OCI-LY1 (cell line): ENCODE measurements at regions not wholly inside any gene's neighbourhood (a gene's known extent, or its start where the extent isn't known, plus 50 kb on each side); places are given as distances from the start of the nearest gene placed in this dataset.

Experiments
- H2AFZ ChIP-seq: fragments of 200-600 bp; sonication (generic), shearing (Covaris generic); 2 replicates; pipeline ENCODE4 v1.6.0; 2014; ENCODE audit warnings: antibody characterized with exemption, mild to moderate bottlenecking, low read length
- H3F3A ChIP-seq: fragments of 200-600 bp; sonication (generic), shearing (Covaris generic); 2 replicates; pipeline ENCODE4 v1.6.0; 2014; ENCODE audit warnings: mild to moderate bottlenecking, antibody characterized with exemption, low read length, moderate library complexity; ENCODE audit not compliant: insufficient read depth
- H3K27ac ChIP-seq: fragments of 200-600 bp; sonication (generic); 2 replicates; pipeline ENCODE4 v1.5.1; 2014; ENCODE audit warnings: low read length, mixed run types, mild to moderate bottlenecking, low read depth; ENCODE audit not compliant: poor library complexity, severe bottlenecking
- H3K27me3 ChIP-seq: fragments of 200-600 bp; sonication (generic); 2 replicates; pipeline ENCODE4 v1.6.0; 2014; ENCODE audit warnings: antibody characterized with exemption, mild to moderate bottlenecking, low read length, moderate library complexity; ENCODE audit not compliant: insufficient read depth
- H3K36me3 ChIP-seq: fragments of 200-600 bp; sonication (generic); 2 replicates; pipeline ENCODE4 v1.6.1; 2014; ENCODE audit warnings: mild to moderate bottlenecking, antibody characterized with exemption, low read length, moderate library complexity, mixed read lengths; ENCODE audit not compliant: insufficient read depth
- H3K4me1 ChIP-seq: fragments of 200-600 bp; sonication (generic); 2 replicates; pipeline ENCODE4 v1.5.1; 2014; ENCODE audit warnings: mild to moderate bottlenecking, low read length, moderate library complexity; ENCODE audit not compliant: insufficient read depth, severe bottlenecking
- H3K4me2 ChIP-seq: fragments of 200-600 bp; sonication (generic), shearing (Covaris generic); 2 replicates; pipeline ENCODE4 v1.6.1; 2014; ENCODE audit warnings: low read length
- H3K4me3 ChIP-seq: fragments of 200-600 bp; sonication (generic); 2 replicates; pipeline ENCODE4 v1.5.1; 2014; ENCODE audit warnings: low read length, low read depth, mild to moderate bottlenecking, mixed read lengths; ENCODE audit not compliant: poor library complexity, severe bottlenecking
- H3K79me2 ChIP-seq: fragments of 200-600 bp; shearing (Covaris generic); 2 replicates; pipeline ENCODE4 v1.6.1; 2016; ENCODE audit warnings: mixed run types, low read length, mixed read lengths; ENCODE audit not compliant: insufficient read depth
- H3K9ac ChIP-seq: fragments of 200-600 bp; sonication (generic), shearing (Covaris generic); 2 replicates; pipeline ENCODE4 v1.6.1; 2014; ENCODE audit warnings: mild to moderate bottlenecking, low read length, mixed read lengths
- H3K9me2 ChIP-seq: fragments of 200-600 bp; sonication (generic), shearing (Covaris generic); 2 replicates; pipeline ENCODE4 v1.6.1; 2014; ENCODE audit warnings: low read depth, mild to moderate bottlenecking, low read length, mixed read lengths
- H3K9me3 ChIP-seq: fragments of 200-600 bp; shearing (Covaris generic); 2 replicates; pipeline ENCODE4 v1.6.1; 2014; ENCODE audit warnings: low read length, mixed read lengths
- H4K20me1 ChIP-seq: fragments of 200-600 bp; sonication (generic), shearing (Covaris generic); 2 replicates; pipeline ENCODE4 v1.6.0; 2016; ENCODE audit warnings: mild to moderate bottlenecking, low read length; ENCODE audit not compliant: insufficient read depth
- EZH2 ChIP-seq: fragments of 200-600 bp; sonication (generic), shearing (Covaris generic); IDR thresholded peaks from 2 replicates; pipeline ENCODE4 v1.8.0; 2017; ENCODE audit warnings: borderline replicate concordance, mixed run types, mild to moderate bottlenecking, antibody characterized with exemption, low read length, moderate library complexity, mixed read lengths
- TF ChIP-seq, protein P1 (sequence below): fragments of 200-600 bp; sonication (generic), shearing (Covaris generic); IDR thresholded peaks from 2 replicates; pipeline ENCODE4 v1.5.1; 2017; ENCODE audit warnings: mild to moderate bottlenecking, antibody characterized with exemption, low read length, moderate library complexity, mixed read lengths

- H4K20me1 ChIP-seq: no peaks in the 10 kb centered on the region
- no peak overlapping the region for H3K4me3 ChIP-seq
- peak overlapping the region; percentile 77 for H2AFZ ChIP-seq
- no peaks in the 10 kb centered on the region for H3K9me2 ChIP-seq
- H3K36me3 ChIP-seq: no peaks in the 10 kb centered on the region
- TF ChIP-seq EZH2: no peak
- TF ChIP-seq, protein P1, sequence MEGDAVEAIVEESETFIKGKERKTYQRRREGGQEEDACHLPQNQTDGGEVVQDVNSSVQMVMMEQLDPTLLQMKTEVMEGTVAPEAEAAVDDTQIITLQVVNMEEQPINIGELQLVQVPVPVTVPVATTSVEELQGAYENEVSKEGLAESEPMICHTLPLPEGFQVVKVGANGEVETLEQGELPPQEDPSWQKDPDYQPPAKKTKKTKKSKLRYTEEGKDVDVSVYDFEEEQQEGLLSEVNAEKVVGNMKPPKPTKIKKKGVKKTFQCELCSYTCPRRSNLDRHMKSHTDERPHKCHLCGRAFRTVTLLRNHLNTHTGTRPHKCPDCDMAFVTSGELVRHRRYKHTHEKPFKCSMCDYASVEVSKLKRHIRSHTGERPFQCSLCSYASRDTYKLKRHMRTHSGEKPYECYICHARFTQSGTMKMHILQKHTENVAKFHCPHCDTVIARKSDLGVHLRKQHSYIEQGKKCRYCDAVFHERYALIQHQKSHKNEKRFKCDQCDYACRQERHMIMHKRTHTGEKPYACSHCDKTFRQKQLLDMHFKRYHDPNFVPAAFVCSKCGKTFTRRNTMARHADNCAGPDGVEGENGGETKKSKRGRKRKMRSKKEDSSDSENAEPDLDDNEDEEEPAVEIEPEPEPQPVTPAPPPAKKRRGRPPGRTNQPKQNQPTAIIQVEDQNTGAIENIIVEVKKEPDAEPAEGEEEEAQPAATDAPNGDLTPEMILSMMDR: peak; percentile 99
- no peak overlapping the region for H3K9ac ChIP-seq
- no peaks in the 10 kb centered on the region for H3K79me2 ChIP-seq
- peaks cover 4% of the 10 kb centered on the region for H3K4me1 ChIP-seq
- no peak overlapping the region for H3K27ac ChIP-seq
- H3K27me3 ChIP-seq: no peaks in the 10 kb centered on the region
- 0 out of 2 replicates have a peak overlapping the region, but pooled peaks have one; percentile 1 for H3K4me2 ChIP-seq
- no peaks in the 10 kb centered on the region for H3K9me3 ChIP-seq
- no peaks in the 10 kb centered on the region for H3F3A ChIP-seq
These were observed 303.5 kb upstream of the SMIM30 start for GRCh38 chr7:113421696-113422330.

DNA sequence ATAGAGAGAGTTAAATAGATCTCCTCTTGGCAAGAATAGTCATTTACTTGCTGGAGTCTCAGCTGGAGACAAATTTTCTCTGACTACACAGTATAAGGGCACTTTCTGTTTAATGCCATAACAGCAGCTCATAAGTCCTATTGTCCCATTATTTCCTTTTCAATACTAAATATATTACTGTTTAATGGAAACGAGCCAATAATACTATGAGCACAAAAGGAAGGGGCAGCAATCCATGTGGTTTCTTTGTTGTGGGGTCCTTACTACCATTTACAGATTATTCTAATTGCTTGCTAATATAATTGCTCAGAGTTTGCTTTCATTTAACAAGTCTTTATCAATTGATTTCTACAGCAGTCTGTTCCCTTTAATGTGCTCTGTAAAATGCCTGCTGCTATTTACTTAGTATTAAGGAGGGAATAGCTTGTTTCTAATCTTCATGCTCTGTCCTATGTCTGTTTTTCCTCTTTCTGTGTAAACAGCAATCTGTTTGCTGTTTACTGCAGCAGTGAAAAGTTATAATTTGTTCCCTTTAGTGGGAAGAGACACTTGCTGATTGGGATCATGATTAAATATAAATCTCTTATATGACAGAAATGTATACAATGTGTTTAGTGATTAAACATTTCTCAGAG, 296.2 kb upstream of the SMIM30 start:
- Histone ChIP-seq H3K4me2 (no peak overlapping the region), H3K79me2 (no peaks in the 10 kb centered on the region), H3K4me3 (no peak overlapping the region), H3K9me2 (no peaks in the 10 kb centered on the region), H3F3A (no peaks in the 10 kb centered on the region), H3K4me1 (no peaks in the 10 kb centered on the region), H3K9me3 (no peaks in the 10 kb centered on the region), H4K20me1 (no peaks in the 10 kb centered on the region), H3K27me3 (no peaks in the 10 kb centered on the region), H3K27ac (no peak overlapping the region), H3K36me3 (no peaks in the 10 kb centered on the region), H3K9ac (no peak overlapping the region), H2AFZ (no peak overlapping the region)
- TF ChIP-seq, protein P1: no peak
- TF ChIP-seq EZH2: no peak

- Histone ChIP-seq H3K27me3 (no peaks in the 10 kb centered on the region), H3F3A (no peaks in the 10 kb centered on the region), H4K20me1 (no peaks in the 10 kb centered on the region), H3K4me1 (no peaks in the 10 kb centered on the region), H3K27ac (no peak overlapping the region), H3K9me3 (no peaks in the 10 kb centered on the region), H3K36me3 (no peaks in the 10 kb centered on the region), H3K9me2 (no peaks in the 10 kb centered on the region), H3K4me3 (no peak overlapping the region), H3K79me2 (no peaks in the 10 kb centered on the region), H3K9ac (no peak overlapping the region), H3K4me2 (no peak overlapping the region), H2AFZ (no peak overlapping the region)
- TF ChIP-seq, protein P1: no peak
These were observed 294.1 kb upstream of the SMIM30 start for GRCh38 chr7:113412410-113412809.
